Activated T-cell treated with anti-CD3 and anti-CD28 coated beads, Interleukin-2, amount 50 U/mL, for 24 hours (primary cell): ENCODE measurements at regions not wholly inside any gene's neighbourhood (a gene's known extent, or its start where the extent isn't known, plus 50 kb on each side); places are given as distances from the start of the nearest gene placed in this dataset.
"Not testable (repeated sequence)": the region's sequence is repeated elsewhere in the genome, so short reads cannot be mapped to it uniquely, and the experiment has no call there.

Experiments used
- DNase-seq: peaks from one replicate; pipeline ENCODE4 v3.0.0-alpha.2; 2020
- H3K27ac Mint-ChIP-seq: 2 replicates; pipeline ENCODE4 v1.8.0; 2020; ENCODE audit warnings: mild to moderate bottlenecking, mixed read lengths
- H3K27me3 Mint-ChIP-seq: 2 replicates; pipeline ENCODE4 v1.8.0; 2020; ENCODE audit warnings: mixed read lengths
- H3K36me3 Mint-ChIP-seq: 2 replicates; pipeline ENCODE4 v1.8.0; 2020; ENCODE audit warnings: low read depth, mixed read lengths
- H3K4me1 Mint-ChIP-seq: 2 replicates; pipeline ENCODE4 v1.8.0; 2020; ENCODE audit warnings: low read depth, mixed read lengths
- H3K4me3 Mint-ChIP-seq: 2 replicates; pipeline ENCODE4 v1.8.0; 2020; ENCODE audit warnings: mild to moderate bottlenecking, moderate library complexity, mixed read lengths
- H3K9me3 Mint-ChIP-seq: 2 replicates; pipeline ENCODE4 v1.8.0; 2020; ENCODE audit warnings: mixed read lengths

GRCh38 chr15:66993874-66994696 is 71.3 kb upstream of the SMAD3 start:
- H3K36me3 Mint-ChIP-seq = no peaks in the 10 kb centered on the region
- H3K4me3 Mint-ChIP-seq = no peak overlapping the region

GRCh38 chr15:66994927-66995656 is 70.3 kb upstream of the SMAD3 start:
- Mint-ChIP-seq H3K27me3 (no peaks in the 10 kb centered on the region), H3K4me1 (no peaks in the 10 kb centered on the region), H3K27ac (no peak overlapping the region), H3K9me3 (peaks cover 5% of the 10 kb centered on the region), H3K36me3 (no peaks in the 10 kb centered on the region), H3K4me3 (no peak overlapping the region)
- no peak for DNase-seq

More at GRCh38 chr15:66993874-66994696, 71.3 kb upstream of the SMAD3 start:
- Mint-ChIP-seq H3K4me1 (no peaks in the 10 kb centered on the region), H3K27ac (no peak overlapping the region), H3K9me3 (peaks cover 5% of the 10 kb centered on the region), H3K27me3 (no peaks in the 10 kb centered on the region)
- DNase-seq = no peak

- H3K27me3 Mint-ChIP-seq = peaks cover 4% of the 10 kb centered on the region
- no peaks in the 10 kb centered on the region for H3K4me1 Mint-ChIP-seq
- DNase-seq = no peak
- no peak overlapping the region for H3K4me3 Mint-ChIP-seq
- H3K36me3 Mint-ChIP-seq = no peaks in the 10 kb centered on the region
- no peak overlapping the region for H3K27ac Mint-ChIP-seq
- peaks cover 5% of the 10 kb centered on the region for H3K9me3 Mint-ChIP-seq
Observed at GRCh38 chr15:66996094-66996493, 69.3 kb upstream of the SMAD3 start.

GRCh38 chr15:66997212-66997611 is 68.2 kb upstream of the SMAD3 start:
- H3K36me3 Mint-ChIP-seq = no peaks in the 10 kb centered on the region
- DNase-seq = no peak
- no peaks in the 10 kb centered on the region for H3K4me1 Mint-ChIP-seq
- H3K4me3 Mint-ChIP-seq = no peak overlapping the region
- H3K9me3 Mint-ChIP-seq = peaks cover 5% of the 10 kb centered on the region
- peaks cover 4% of the 10 kb centered on the region for H3K27me3 Mint-ChIP-seq
- no peak overlapping the region for H3K27ac Mint-ChIP-seq

- not testable (repeated sequence) for H3K27ac Mint-ChIP-seq, H3K4me1 Mint-ChIP-seq, H3K36me3 Mint-ChIP-seq, H3K27me3 Mint-ChIP-seq, H3K9me3 Mint-ChIP-seq, H3K4me3 Mint-ChIP-seq, DNase-seq
Observed at GRCh38 chr15:66998234-66998633, 67.2 kb upstream of the SMAD3 start.

- Mint-ChIP-seq H3K36me3 (no peaks in the 10 kb centered on the region), H3K27me3 (peaks cover 4% of the 10 kb centered on the region), H3K27ac (no peak overlapping the region), H3K4me1 (no peaks in the 10 kb centered on the region), H3K4me3 (no peak overlapping the region), H3K9me3 (peaks cover 5% of the 10 kb centered on the region)
- no peak for DNase-seq
Observed at GRCh38 chr15:66999046-66999968, 66.1 kb upstream of the SMAD3 start.

GRCh38 chr15:67000896-67001295 is 64.5 kb upstream of the SMAD3 start:
- Mint-ChIP-seq H3K4me1 (no peaks in the 10 kb centered on the region), H3K36me3 (no peaks in the 10 kb centered on the region), H3K9me3 (peaks cover 5% of the 10 kb centered on the region), H3K4me3 (no peak overlapping the region), H3K27ac (no peak overlapping the region), H3K27me3 (peaks cover 4% of the 10 kb centered on the region)
- no peak for DNase-seq

- Mint-ChIP-seq H3K4me1 (no peaks in the 10 kb centered on the region), H3K27ac (no peak overlapping the region), H3K9me3 (peaks cover 5% of the 10 kb centered on the region), H3K4me3 (no peak overlapping the region), H3K36me3 (no peaks in the 10 kb centered on the region), H3K27me3 (peaks cover 4% of the 10 kb centered on the region)
- no peak for DNase-seq
Observed at GRCh38 chr15:67002368-67002767, 63.0 kb upstream of the SMAD3 start.

- DNase-seq = no peak
Observed at GRCh38 chr15:67003586-67003985, 61.8 kb upstream of the SMAD3 start.

GRCh38 chr15:67004142-67004541 is 61.3 kb upstream of the SMAD3 start:
- Mint-ChIP-seq H3K27ac (no peak overlapping the region), H3K9me3 (no peaks in the 10 kb centered on the region), H3K4me3 (no peak overlapping the region), H3K27me3 (peaks cover 4% of the 10 kb centered on the region), H3K4me1 (no peaks in the 10 kb centered on the region), H3K36me3 (no peaks in the 10 kb centered on the region)
- no peak for DNase-seq

More at GRCh38 chr15:67003586-67003985, 61.8 kb upstream of the SMAD3 start:
- Mint-ChIP-seq H3K27ac (no peak overlapping the region), H3K4me1 (no peaks in the 10 kb centered on the region), H3K36me3 (no peaks in the 10 kb centered on the region), H3K9me3 (no peaks in the 10 kb centered on the region), H3K27me3 (peaks cover 4% of the 10 kb centered on the region), H3K4me3 (no peak overlapping the region)

GRCh38 chr15:67005294-67005996 is 60.0 kb upstream of the SMAD3 start:
- Mint-ChIP-seq H3K4me3 (no peak overlapping the region), H3K4me1 (peaks cover 4% of the 10 kb centered on the region), H3K27ac (no peak overlapping the region), H3K36me3 (no peaks in the 10 kb centered on the region), H3K9me3 (no peaks in the 10 kb centered on the region), H3K27me3 (peaks cover 4% of the 10 kb centered on the region)
- no peak for DNase-seq

- H3K4me1 Mint-ChIP-seq = peaks cover 4% of the 10 kb centered on the region
- H3K27ac Mint-ChIP-seq = no peak overlapping the region
- no peaks in the 10 kb centered on the region for H3K36me3 Mint-ChIP-seq
- no peaks in the 10 kb centered on the region for H3K9me3 Mint-ChIP-seq
- DNase-seq = no peak
- H3K4me3 Mint-ChIP-seq = no peak overlapping the region
- H3K27me3 Mint-ChIP-seq = no peaks in the 10 kb centered on the region
Observed at GRCh38 chr15:67006083-67007065, 59.0 kb upstream of the SMAD3 start.
